DOHH2 (cell line): ENCODE measurements at regions not wholly inside any gene's neighbourhood (a gene's known extent, or its start where the extent isn't known, plus 50 kb on each side); places are given as distances from the start of the nearest gene placed in this dataset.

Experiments used
- H3F3A ChIP-seq: fragments of 200-600 bp; sonication (generic), shearing (Covaris generic); 2 replicates; pipeline ENCODE4 v1.6.0; 2016; ENCODE audit warnings: antibody characterized with exemption, mild to moderate bottlenecking; ENCODE audit not compliant: control insufficient read depth, insufficient read depth
- H3K27ac ChIP-seq: fragments of 200-600 bp; sonication (generic); 2 replicates; pipeline ENCODE4 v1.5.1; 2014; ENCODE audit warnings: low read depth, mild to moderate bottlenecking, low read length, moderate library complexity
- H3K27me3 ChIP-seq: fragments of 200-600 bp; sonication (generic); 2 replicates; pipeline ENCODE4 v1.6.1; 2014; ENCODE audit warnings: mild to moderate bottlenecking, low read length, mixed read lengths; ENCODE audit not compliant: control insufficient read depth
- H3K36me3 ChIP-seq: fragments of 200-600 bp; sonication (generic); 2 replicates; pipeline ENCODE4 v1.6.1; 2014; ENCODE audit warnings: mild to moderate bottlenecking, low read length, moderate library complexity, mixed read lengths; ENCODE audit not compliant: control insufficient read depth
- H3K4me1 ChIP-seq: fragments of 200-600 bp; sonication (generic); 2 replicates; pipeline ENCODE4 v1.6.1; 2014; ENCODE audit warnings: mild to moderate bottlenecking, low read length, mixed read lengths; ENCODE audit not compliant: control insufficient read depth
- H3K4me2 ChIP-seq: fragments of 200-600 bp; sonication (generic); 2 replicates; pipeline ENCODE4 v1.6.0; 2014; ENCODE audit warnings: mild to moderate bottlenecking, low read length, moderate library complexity
- H3K4me3 ChIP-seq: fragments of 200-600 bp; sonication (generic); 2 replicates; pipeline ENCODE4 v1.5.1; 2014; ENCODE audit warnings: mild to moderate bottlenecking, low read length, mixed read lengths
- H3K79me2 ChIP-seq: fragments of 200-600 bp; sonication (generic); 2 replicates; pipeline ENCODE4 v1.6.1; 2014; ENCODE audit warnings: mild to moderate bottlenecking, low read length, mixed read lengths; ENCODE audit not compliant: control insufficient read depth
- H3K9me2 ChIP-seq: fragments of 200-600 bp; sonication (generic); replicated peaks from 2 replicates; pipeline ENCODE4 v1.6.1; 2014; ENCODE audit warnings: mild to moderate bottlenecking, low read length, mixed read lengths; ENCODE audit not compliant: control insufficient read depth
- H3K9me3 ChIP-seq: fragments of 200-600 bp; sonication (generic); 2 replicates; pipeline ENCODE4 v1.6.1; 2014; ENCODE audit warnings: antibody characterized with exemption, low read length, mixed read lengths; ENCODE audit not compliant: control insufficient read depth, insufficient read depth
- H4K20me1 ChIP-seq: fragments of 200-600 bp; sonication (generic); 2 replicates; pipeline ENCODE4 v1.6.0; 2014; ENCODE audit warnings: low read depth, mild to moderate bottlenecking, antibody characterized with exemption, low read length, moderate library complexity; ENCODE audit not compliant: control insufficient read depth, insufficient read depth
- EZH2phosphoT487 ChIP-seq: fragments of 200-600 bp; sonication (generic); IDR thresholded peaks from 2 replicates; pipeline ENCODE4 v1.6.1; 2017; ENCODE audit warnings: borderline replicate concordance, mild to moderate bottlenecking, antibody characterized with exemption, low read length, moderate library complexity, mixed read lengths
- TF ChIP-seq, protein P1 (sequence below): fragments of 200-600 bp; sonication (generic); IDR thresholded peaks from one replicate; pipeline ENCODE4 v1.5.1; 2014; ENCODE audit warnings: antibody characterized with exemption, mild to moderate bottlenecking, low read depth, low read length; ENCODE audit not compliant: poor library complexity, severe bottlenecking

DNA sequence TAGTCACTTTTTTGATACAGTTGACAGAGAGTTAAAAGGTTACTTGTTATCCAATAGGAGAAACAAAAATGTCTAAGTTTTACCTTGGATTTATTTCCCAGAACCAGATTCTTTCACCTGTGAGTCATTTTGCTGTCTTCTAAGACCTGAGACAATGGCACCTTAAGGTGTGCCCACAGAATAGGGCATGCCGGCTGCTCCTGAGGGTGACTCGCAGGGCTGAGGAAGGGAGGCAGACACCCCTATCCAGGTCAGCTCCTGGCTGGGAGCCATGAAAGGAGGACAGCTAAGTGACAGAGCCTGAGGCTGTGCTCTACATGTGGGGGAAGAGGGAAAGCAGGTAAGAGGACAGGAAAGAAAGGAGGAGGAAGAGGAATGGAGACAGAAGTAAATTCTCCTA, 67.8 kb downstream of the RASSF10 start:
- Histone ChIP-seq H3K4me3 (no peak overlapping the region), H3K27ac (no peak overlapping the region), H3K4me2 (no peak overlapping the region)

DNA sequence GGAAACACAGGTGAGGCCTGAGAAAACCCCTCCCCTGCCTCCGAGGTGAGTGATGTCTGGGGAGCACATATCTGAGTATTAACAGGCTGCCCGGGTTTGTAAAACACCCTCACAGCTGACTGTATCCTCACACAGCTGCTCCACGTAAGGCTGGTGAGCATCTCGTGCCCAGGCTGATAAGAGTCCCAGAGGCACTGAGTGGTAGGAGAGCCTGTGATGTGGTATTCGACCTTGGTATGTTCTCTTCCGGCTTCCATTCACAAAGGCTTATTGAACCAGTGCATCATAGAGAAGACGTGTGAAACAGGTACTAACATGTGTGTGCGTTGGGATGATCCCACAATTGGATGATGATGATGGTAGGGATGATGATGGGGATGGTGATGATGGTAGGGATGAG, 71.7 kb downstream of the RASSF10 start:
- Histone ChIP-seq H3F3A (no peaks in the 10 kb centered on the region), H4K20me1 (no peaks in the 10 kb centered on the region), H3K4me1 (no peaks in the 10 kb centered on the region), H3K36me3 (no peaks in the 10 kb centered on the region), H3K9me2 (no peaks in the 10 kb centered on the region), H3K4me3 (no peak overlapping the region), H3K9me3 (no peaks in the 10 kb centered on the region), H3K79me2 (no peaks in the 10 kb centered on the region), H3K27me3 (no peaks in the 10 kb centered on the region), H3K27ac (no peak overlapping the region), H3K4me2 (no peak overlapping the region)
- TF ChIP-seq EZH2phosphoT487 = no peak
- TF ChIP-seq, protein P1, sequence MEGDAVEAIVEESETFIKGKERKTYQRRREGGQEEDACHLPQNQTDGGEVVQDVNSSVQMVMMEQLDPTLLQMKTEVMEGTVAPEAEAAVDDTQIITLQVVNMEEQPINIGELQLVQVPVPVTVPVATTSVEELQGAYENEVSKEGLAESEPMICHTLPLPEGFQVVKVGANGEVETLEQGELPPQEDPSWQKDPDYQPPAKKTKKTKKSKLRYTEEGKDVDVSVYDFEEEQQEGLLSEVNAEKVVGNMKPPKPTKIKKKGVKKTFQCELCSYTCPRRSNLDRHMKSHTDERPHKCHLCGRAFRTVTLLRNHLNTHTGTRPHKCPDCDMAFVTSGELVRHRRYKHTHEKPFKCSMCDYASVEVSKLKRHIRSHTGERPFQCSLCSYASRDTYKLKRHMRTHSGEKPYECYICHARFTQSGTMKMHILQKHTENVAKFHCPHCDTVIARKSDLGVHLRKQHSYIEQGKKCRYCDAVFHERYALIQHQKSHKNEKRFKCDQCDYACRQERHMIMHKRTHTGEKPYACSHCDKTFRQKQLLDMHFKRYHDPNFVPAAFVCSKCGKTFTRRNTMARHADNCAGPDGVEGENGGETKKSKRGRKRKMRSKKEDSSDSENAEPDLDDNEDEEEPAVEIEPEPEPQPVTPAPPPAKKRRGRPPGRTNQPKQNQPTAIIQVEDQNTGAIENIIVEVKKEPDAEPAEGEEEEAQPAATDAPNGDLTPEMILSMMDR = no peak

More for the DNA sequence above, 67.8 kb downstream of the RASSF10 start:
- H4K20me1 ChIP-seq = no peaks in the 10 kb centered on the region
- H3K9me2 ChIP-seq = no peaks in the 10 kb centered on the region
- H3F3A ChIP-seq = no peaks in the 10 kb centered on the region
- no peaks in the 10 kb centered on the region for H3K27me3 ChIP-seq
- no peaks in the 10 kb centered on the region for H3K79me2 ChIP-seq
- no peaks in the 10 kb centered on the region for H3K9me3 ChIP-seq
- TF ChIP-seq, protein P1 = no peak
- no peak for TF ChIP-seq EZH2phosphoT487
- no peaks in the 10 kb centered on the region for H3K36me3 ChIP-seq
- H3K4me1 ChIP-seq = no peaks in the 10 kb centered on the region

DNA sequence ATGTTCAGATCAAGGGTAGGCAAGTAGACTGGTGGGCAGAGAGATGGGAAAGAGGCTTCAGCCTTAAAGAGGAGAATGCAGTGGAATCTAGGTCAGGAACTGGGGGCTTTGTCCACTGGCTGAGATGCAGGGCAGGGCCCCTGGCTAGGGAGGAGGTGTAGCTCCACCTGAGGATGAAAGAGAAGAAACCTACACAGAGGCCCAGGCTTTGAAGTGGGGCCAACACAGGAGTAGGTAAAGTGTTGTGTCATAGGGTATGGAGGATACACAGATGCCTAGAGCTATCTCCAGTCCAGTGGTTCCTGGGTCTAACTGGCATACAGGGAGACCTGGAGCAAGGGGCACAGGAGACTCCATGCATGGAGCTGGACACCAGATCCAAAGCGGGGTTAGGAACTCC, 73.5 kb downstream of the RASSF10 start:
- Histone ChIP-seq H3K27me3 (no peaks in the 10 kb centered on the region), H4K20me1 (no peaks in the 10 kb centered on the region)
- TF ChIP-seq, protein P1 = no peak
- TF ChIP-seq EZH2phosphoT487 = no peak

More for the DNA sequence above, 73.5 kb downstream of the RASSF10 start:
- no peaks in the 10 kb centered on the region for H3K79me2 ChIP-seq
- no peaks in the 10 kb centered on the region for H3K36me3 ChIP-seq
- H3F3A ChIP-seq = no peaks in the 10 kb centered on the region
- no peak overlapping the region for H3K27ac ChIP-seq
- no peaks in the 10 kb centered on the region for H3K9me3 ChIP-seq
- no peaks in the 10 kb centered on the region for H3K4me1 ChIP-seq
- no peak overlapping the region for H3K4me2 ChIP-seq
- no peak overlapping the region for H3K4me3 ChIP-seq
- no peaks in the 10 kb centered on the region for H3K9me2 ChIP-seq
